WERI-Rb-1 (cell line): ENCODE measurements at regions not wholly inside any gene's neighbourhood (a gene's known extent, or its start where the extent isn't known, plus 50 kb on each side); places are given as distances from the start of the nearest gene placed in this dataset.

Experiments used
- DNase-seq: peaks from one replicate; pipeline ENCODE4 v3.0.0-alpha.2; 2020
- H3K27ac ChIP-seq: fragments of 250-450 bp; sonication (Bioruptor Pico); 2 replicates; pipeline ENCODE4 v1.5.1; 2020; ENCODE audit warnings: mild to moderate bottlenecking, moderate library complexity
- H3K27me3 ChIP-seq: fragments of 250-450 bp; sonication (Bioruptor Pico); 2 replicates; pipeline ENCODE4 v1.5.1; 2021; ENCODE audit warnings: mild to moderate bottlenecking, low read depth, moderate library complexity; ENCODE audit not compliant: insufficient read depth, severe bottlenecking
- H3K36me3 ChIP-seq: fragments of 250-450 bp; sonication (Bioruptor Pico); 2 replicates; pipeline ENCODE4 v1.5.1; 2020; ENCODE audit warnings: mild to moderate bottlenecking, moderate library complexity
- H3K4me3 ChIP-seq: 2 replicates; pipeline ENCODE4 v1.5.1; 2011; ENCODE audit warnings: low read depth, mild to moderate bottlenecking, control low read depth, low read length
- H3K9me3 ChIP-seq: fragments of 250-450 bp; sonication (Bioruptor Pico); 2 replicates; pipeline ENCODE4 v1.5.1; 2021; ENCODE audit warnings: mild to moderate bottlenecking, moderate library complexity; ENCODE audit not compliant: severe bottlenecking
- CTCF ChIP-seq: IDR thresholded peaks from 2 replicates; pipeline ENCODE4 v1.5.1; 2011; ENCODE audit warnings: low read depth, mild to moderate bottlenecking, control low read depth, inconsistent platforms, low read length

- TF ChIP-seq CTCF: no peak
- DNase-seq: peak; percentile 71
- peaks cover 2% of the 10 kb centered on the region for H3K9me3 ChIP-seq
- H3K27me3 ChIP-seq: no peaks in the 10 kb centered on the region
- H3K36me3 ChIP-seq: no peaks in the 10 kb centered on the region
- H3K27ac ChIP-seq: no peak overlapping the region; the same call in 1 of the 2 replicates
- no peak overlapping the region for H3K4me3 ChIP-seq
These were observed 152.1 kb downstream of the RPL10L start for GRCh38 chr14:46499521-46499920.

- no peak for TF ChIP-seq CTCF
- Histone ChIP-seq H3K36me3 (no peaks in the 10 kb centered on the region), H3K27me3 (no peaks in the 10 kb centered on the region), H3K4me3 (no peak overlapping the region), H3K9me3 (peaks cover 2% of the 10 kb centered on the region), H3K27ac (no peak overlapping the region)
- no peak for DNase-seq
These were observed 155.2 kb downstream of the RPL10L start for GRCh38 chr14:46496409-46496808.

GRCh38 chr14:46490238-46490685, 161.3 kb downstream of the RPL10L start:
- DNase-seq: peak; percentile 27
- peak; percentile 37; the same call in 1 of the 2 replicates for TF ChIP-seq CTCF
- Histone ChIP-seq H3K4me3 (no peak overlapping the region), H3K9me3 (no peaks in the 10 kb centered on the region), H3K27me3 (no peaks in the 10 kb centered on the region), H3K36me3 (no peaks in the 10 kb centered on the region), H3K27ac (no peak overlapping the region)

- Histone ChIP-seq H3K36me3 (no peaks in the 10 kb centered on the region), H3K27ac (no peak overlapping the region), H3K9me3 (no peaks in the 10 kb centered on the region), H3K4me3 (no peak overlapping the region), H3K27me3 (no peaks in the 10 kb centered on the region)
- DNase-seq: no peak
- no peak for TF ChIP-seq CTCF
These were observed 163.2 kb downstream of the RPL10L start for GRCh38 chr14:46488374-46488773.

- Histone ChIP-seq H3K4me3 (no peak overlapping the region), H3K9me3 (no peaks in the 10 kb centered on the region), H3K27ac (no peak overlapping the region), H3K27me3 (no peaks in the 10 kb centered on the region), H3K36me3 (no peaks in the 10 kb centered on the region)
- DNase-seq: no peak
- TF ChIP-seq CTCF: no peak
These were observed 163.8 kb downstream of the RPL10L start for GRCh38 chr14:46487582-46488350.

GRCh38 chr14:46482200-46482599, 169.4 kb downstream of the RPL10L start:
- H3K27ac ChIP-seq: no peak overlapping the region
- TF ChIP-seq CTCF: no peak
- no peak overlapping the region for H3K4me3 ChIP-seq
- H3K36me3 ChIP-seq: no peaks in the 10 kb centered on the region
- H3K9me3 ChIP-seq: no peaks in the 10 kb centered on the region
- H3K27me3 ChIP-seq: no peaks in the 10 kb centered on the region
- no peak for DNase-seq
